ENCODE measurements at regions not wholly inside any gene's neighbourhood (a gene's known extent, or its start where the extent isn't known, plus 50 kb on each side); places are given as distances from the start of the nearest gene placed in this dataset.

- no peak for TF ChIP-seq EZH2 (IDR thresholded peaks at IDR 0.05; ENCODE audit: borderline replicate concordance, low read length)
- TF ChIP-seq CTCF (IDR thresholded peaks at IDR 0.05; ENCODE audit: low read length): no peak
Observed at GRCh38 chr4:136823020-136823419, 709.3 kb downstream of the PCDH18 start.

Data from OCI-LY1 (cell line).